ENCODE measurements at regions not wholly inside any gene's neighbourhood (a gene's known extent, or its start where the extent isn't known, plus 50 kb on each side); places are given as distances from the start of the nearest gene placed in this dataset.
"Not testable (repeated sequence)": the region's sequence is repeated elsewhere in the genome, so short reads cannot be mapped to it uniquely, and the experiment has no call there.

DNA sequence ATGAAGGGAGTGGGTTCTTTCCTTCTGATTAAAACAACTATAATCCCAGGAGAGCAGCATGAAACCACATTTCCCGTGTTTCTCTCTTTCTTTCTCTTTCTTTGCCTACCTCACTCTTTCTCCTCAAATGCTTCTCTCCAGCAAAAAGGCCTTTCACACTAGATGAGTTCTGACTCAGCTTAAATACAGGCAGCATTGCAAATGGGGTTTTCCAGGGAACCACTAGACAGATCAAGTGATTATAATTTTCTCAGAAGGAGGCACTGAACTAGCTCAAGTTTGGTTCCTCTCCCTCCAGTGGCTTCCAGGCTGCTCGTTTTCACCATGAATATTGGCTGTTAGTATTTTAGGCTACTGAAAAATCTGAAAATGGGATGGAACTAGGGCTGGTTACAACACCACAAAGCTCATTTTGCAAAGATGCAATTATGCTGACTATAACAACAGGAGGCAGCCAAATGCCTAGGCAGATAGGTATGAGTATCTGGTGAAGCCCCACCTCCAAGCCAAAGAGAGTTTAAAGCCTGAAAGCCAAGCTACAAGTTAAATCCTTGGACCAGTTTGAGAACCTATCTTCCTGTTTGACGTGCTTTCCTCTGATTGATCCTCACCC lies 260.0 kb downstream of the MMUT start:
- DNase-seq, result no peak
- Histone ChIP-seq H3K4me1 (ENCODE audit: control insufficient read depth, insufficient read depth, low read length) (no peaks in the 10 kb centered on the region), H3K27me3 (ENCODE audit: control insufficient read depth, insufficient read depth) (no peaks in the 10 kb centered on the region), H3K4me3 (ENCODE audit: low read length) (no peak overlapping the region), H3K27ac (ENCODE audit: low read length) (no peak overlapping the region), H3K9me3 (ENCODE audit: control insufficient read depth, low read length) (no peaks in the 10 kb centered on the region)
- ATAC-seq, result no peak
- 58% methylated on average over 3 of the region's 3 CpGs for WGBS
- intact Hi-C loops (cut with DNase I), result no loop called here

DNA sequence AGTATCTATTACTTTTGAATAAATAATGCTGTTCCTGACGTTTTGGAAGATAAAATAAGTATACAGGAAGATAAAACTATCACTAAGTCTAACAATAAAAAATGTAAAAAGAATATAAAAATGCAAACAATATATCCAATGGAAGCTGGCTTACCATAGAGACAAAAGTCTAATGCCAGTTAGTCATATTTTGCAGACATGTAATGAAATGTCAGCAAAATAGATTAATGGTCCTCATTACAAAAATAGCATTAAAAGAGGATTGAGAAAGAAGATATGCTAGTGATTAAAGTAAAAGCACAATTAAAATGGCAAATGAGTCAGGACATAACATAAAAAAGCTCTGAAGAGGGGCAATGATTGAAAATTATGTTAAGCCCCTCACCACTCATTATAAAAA lies 265.0 kb downstream of the MMUT start:
- intact Hi-C loops (cut with DNase I), result no loop called here
- WGBS, result 13% methylated on average over 1 of the region's 1 CpG

DNA sequence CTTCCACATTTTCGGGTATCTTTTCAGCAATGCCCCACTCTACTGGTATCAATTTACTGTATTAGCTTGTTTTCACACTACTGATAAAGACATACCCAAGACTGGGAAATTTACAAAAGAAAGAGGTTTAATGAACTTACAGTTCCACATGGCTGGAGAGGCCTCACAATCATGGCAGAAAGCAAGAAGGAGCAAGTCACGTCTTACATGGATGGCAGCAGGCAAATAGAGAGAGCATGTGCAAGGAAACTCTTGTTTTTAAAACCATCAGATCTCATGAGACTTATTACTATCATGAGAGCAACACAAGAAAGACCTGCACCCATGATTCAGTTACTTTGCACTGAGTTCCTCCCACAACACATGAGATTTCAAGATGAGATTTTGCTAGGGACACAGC lies 300.7 kb downstream of the MMUT start:
- H3K4me1 ChIP-seq (ENCODE audit: control insufficient read depth, insufficient read depth, low read length); ATAC-seq; H3K9me3 ChIP-seq (ENCODE audit: control insufficient read depth, low read length); DNase-seq; H3K27me3 ChIP-seq (ENCODE audit: control insufficient read depth, insufficient read depth); intact Hi-C loops (cut with DNase I); H3K4me3 ChIP-seq (ENCODE audit: low read length); H3K27ac ChIP-seq (ENCODE audit: low read length): not testable (repeated sequence)
- 69% methylated on average over 2 of the region's 2 CpGs for WGBS

More for the DNA sequence above, 265.0 kb downstream of the MMUT start:
- H3K9me3 ChIP-seq (ENCODE audit: control insufficient read depth, low read length), result no peaks in the 10 kb centered on the region
- no peak overlapping the region for H3K4me3 ChIP-seq (ENCODE audit: low read length)
- H3K27me3 ChIP-seq (ENCODE audit: control insufficient read depth, insufficient read depth), result no peaks in the 10 kb centered on the region
- no peak overlapping the region for H3K27ac ChIP-seq (ENCODE audit: low read length)
- no peak for DNase-seq
- ATAC-seq, result no peak
- H3K4me1 ChIP-seq (ENCODE audit: control insufficient read depth, insufficient read depth, low read length), result no peaks in the 10 kb centered on the region

DNA sequence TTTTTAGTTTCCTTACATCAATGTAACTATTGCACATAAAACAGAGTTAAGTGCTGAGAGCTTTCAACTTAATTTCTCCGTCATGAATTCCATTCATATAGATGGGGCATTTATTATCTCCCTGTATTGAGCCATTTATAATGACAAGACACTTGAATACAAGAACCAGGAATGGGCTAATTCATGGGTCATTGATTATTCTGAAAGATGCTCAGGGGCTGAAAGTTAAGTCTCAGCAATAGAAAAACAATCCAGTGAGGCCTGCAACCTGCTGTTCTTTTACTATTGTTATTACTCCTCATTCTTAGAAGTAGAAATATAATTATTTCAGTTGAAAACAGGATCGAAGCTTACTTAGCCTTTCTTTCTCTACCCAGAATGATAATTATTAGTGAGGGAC lies 307.7 kb downstream of the MMUT start:
- no peaks in the 10 kb centered on the region for H3K4me1 ChIP-seq (ENCODE audit: control insufficient read depth, insufficient read depth, low read length)

DNA sequence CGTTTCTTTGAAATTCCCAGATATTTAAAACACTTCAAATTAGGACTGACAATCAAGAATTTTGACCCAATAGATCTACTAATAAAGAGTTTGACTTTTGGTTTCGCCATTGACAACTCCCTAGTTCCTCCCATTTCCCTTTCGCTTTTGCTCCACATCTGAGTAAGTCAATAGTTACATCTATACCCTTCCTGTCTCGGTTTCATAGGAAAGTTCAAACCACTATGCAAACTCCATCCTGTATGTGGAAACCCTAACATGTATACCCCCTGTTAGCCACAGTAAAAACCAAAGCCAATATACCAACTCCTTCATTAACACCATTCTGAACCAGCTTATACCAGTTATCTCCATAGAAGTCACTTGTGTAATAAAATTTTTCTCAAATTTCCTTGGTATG lies 311.1 kb downstream of the MMUT start:
- Histone ChIP-seq H3K27ac (ENCODE audit: low read length) (no peak overlapping the region), H3K4me1 (ENCODE audit: control insufficient read depth, insufficient read depth, low read length) (no peaks in the 10 kb centered on the region), H3K27me3 (ENCODE audit: control insufficient read depth, insufficient read depth) (no peaks in the 10 kb centered on the region), H3K4me3 (ENCODE audit: low read length) (no peak overlapping the region), H3K9me3 (ENCODE audit: control insufficient read depth, low read length) (no peaks in the 10 kb centered on the region)
- intact Hi-C loops (cut with DNase I), result no loop called here
- DNase-seq (no peak), ATAC-seq (no peak)
- WGBS, result 76% methylated on average over 4 of the region's 4 CpGs

More for the DNA sequence above, 307.7 kb downstream of the MMUT start:
- WGBS, result 75% methylated on average over 2 of the region's 2 CpGs
- Histone ChIP-seq H3K4me3 (ENCODE audit: low read length) (no peak overlapping the region), H3K9me3 (ENCODE audit: control insufficient read depth, low read length) (no peaks in the 10 kb centered on the region), H3K27me3 (ENCODE audit: control insufficient read depth, insufficient read depth) (no peaks in the 10 kb centered on the region), H3K27ac (ENCODE audit: low read length) (no peak overlapping the region)
- DNase-seq (no peak), ATAC-seq (no peak)
- intact Hi-C loops (cut with DNase I), result no loop called here

DNA sequence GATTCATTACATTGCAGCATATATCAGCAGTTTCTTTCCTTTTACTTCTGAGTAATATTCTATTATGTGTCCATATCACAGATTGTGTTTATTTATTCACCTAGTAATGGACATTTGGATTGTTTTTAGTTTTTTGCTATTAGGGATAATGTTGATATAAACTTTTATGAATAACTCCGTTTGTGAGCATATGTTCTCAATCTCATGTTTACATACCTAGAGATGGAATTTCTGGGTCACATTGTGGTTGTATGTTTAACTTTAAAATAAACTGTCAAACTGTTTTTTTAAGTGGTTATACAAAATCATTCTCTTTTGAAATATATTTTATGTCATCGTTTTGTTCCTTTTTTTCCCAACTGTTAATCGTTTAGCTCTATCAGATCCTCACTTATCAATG lies 311.6 kb downstream of the MMUT start:
- H3K27me3 ChIP-seq (ENCODE audit: control insufficient read depth, insufficient read depth), result no peaks in the 10 kb centered on the region
- 67% methylated on average over 3 of the region's 3 CpGs for WGBS
- ATAC-seq, result no peak
- H3K4me3 ChIP-seq (ENCODE audit: low read length), result no peak overlapping the region
- no peak overlapping the region for H3K27ac ChIP-seq (ENCODE audit: low read length)
- no peak for DNase-seq
- intact Hi-C loops (cut with DNase I), result no loop called here
- no peaks in the 10 kb centered on the region for H3K9me3 ChIP-seq (ENCODE audit: control insufficient read depth, low read length)
- H3K4me1 ChIP-seq (ENCODE audit: control insufficient read depth, insufficient read depth, low read length), result no peaks in the 10 kb centered on the region

DNA sequence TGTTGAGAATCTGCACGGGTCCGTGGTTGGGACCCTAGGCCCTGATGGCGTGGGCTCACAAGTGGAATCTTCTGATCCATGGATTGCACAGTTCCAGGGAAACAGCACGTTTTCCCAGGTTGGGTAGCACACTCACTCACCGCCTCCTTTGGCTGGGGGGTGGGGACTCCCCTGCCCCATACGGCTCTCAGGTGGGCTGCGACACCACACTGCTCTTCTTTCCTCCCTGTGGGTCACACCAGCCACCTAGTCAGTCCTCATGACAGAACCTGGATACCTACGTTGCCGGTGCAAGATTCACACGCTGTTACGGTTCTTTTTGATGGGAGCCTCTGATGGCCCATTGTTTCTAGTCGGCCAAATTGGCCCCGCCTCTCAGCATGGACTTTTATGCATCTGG lies 312.0 kb downstream of the MMUT start:
- Histone ChIP-seq H3K27ac (ENCODE audit: low read length) (no peak overlapping the region), H3K27me3 (ENCODE audit: control insufficient read depth, insufficient read depth) (no peaks in the 10 kb centered on the region), H3K4me3 (ENCODE audit: low read length) (no peak overlapping the region), H3K4me1 (ENCODE audit: control insufficient read depth, insufficient read depth, low read length) (no peaks in the 10 kb centered on the region), H3K9me3 (ENCODE audit: control insufficient read depth, low read length) (no peaks in the 10 kb centered on the region)
- intact Hi-C loops (cut with DNase I), result no loop called here
- DNase-seq (no peak), ATAC-seq (no peak)
- WGBS, result 84% methylated on average over 13 of the region's 13 CpGs

DNA sequence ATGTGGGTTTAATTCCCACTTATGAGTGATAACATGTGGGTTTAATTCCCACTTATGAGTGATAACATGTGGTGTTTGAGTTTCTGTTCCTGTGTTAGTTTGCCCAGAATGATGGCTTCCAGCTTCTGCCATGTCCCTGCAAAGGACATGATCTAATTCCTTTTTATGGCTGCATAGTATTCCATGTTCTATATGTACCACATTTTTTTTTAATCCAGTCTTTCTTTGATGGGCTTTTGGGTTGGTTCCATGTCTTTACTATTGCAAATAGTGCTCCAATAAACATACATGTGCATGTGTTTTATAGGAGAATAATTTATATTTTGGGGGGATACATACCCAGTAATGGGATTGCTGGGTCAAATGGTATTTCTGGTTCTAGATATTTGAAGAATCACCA lies 317.8 kb downstream of the MMUT start:
- no peaks in the 10 kb centered on the region for H3K27me3 ChIP-seq (ENCODE audit: control insufficient read depth, insufficient read depth)
- no peaks in the 10 kb centered on the region for H3K9me3 ChIP-seq (ENCODE audit: control insufficient read depth, low read length)
- no peak overlapping the region for H3K27ac ChIP-seq (ENCODE audit: low read length)
- no peak for DNase-seq
- ATAC-seq, result no peak
- H3K4me1 ChIP-seq (ENCODE audit: control insufficient read depth, insufficient read depth, low read length), result no peaks in the 10 kb centered on the region
- no peak overlapping the region for H3K4me3 ChIP-seq (ENCODE audit: low read length)
- intact Hi-C loops (cut with DNase I), result no loop called here

DNA sequence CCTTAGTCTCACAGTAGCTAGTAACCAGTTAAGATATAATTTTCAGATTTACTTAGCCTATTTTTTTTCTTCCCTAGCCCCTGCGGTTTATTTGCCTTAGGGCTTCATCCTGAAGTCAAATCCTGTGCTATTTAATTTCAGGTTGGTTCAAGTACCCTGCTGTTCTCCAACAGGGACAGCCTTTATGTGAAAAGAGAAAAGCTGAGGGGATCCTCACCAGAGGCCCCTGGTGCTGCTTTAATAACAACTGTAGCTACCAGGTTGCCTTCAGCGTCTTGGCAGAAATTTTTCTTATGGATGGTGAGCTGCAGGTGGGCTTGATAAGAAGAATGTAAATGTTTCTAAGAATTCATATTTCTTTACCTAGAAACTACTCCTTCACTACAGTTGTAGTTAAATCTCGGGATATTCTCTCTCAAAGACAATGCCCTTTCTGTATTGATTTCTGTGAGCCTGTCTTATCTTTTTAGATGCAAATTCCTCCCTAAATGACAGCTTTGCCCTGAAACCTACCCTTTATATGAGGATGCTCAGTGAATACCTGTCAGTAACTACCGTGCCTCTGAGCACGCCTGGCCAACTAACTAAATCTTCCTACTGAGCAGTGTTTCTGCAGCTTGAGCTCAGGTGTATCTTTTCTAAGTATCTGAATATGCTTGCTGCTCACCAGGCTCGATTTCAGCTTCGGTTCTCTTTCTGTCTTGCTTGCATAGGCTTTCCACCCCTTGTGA lies 320.5 kb downstream of the MMUT start:
- Histone ChIP-seq H3K27me3 (ENCODE audit: control insufficient read depth, insufficient read depth) (no peaks in the 10 kb centered on the region), H3K4me1 (ENCODE audit: control insufficient read depth, insufficient read depth, low read length) (no peaks in the 10 kb centered on the region), H3K4me3 (ENCODE audit: low read length) (no peak overlapping the region), H3K27ac (ENCODE audit: low read length) (no peak overlapping the region), H3K9me3 (ENCODE audit: control insufficient read depth, low read length) (no peaks in the 10 kb centered on the region)
- WGBS, result 33% methylated on average over 7 of the region's 7 CpGs
- ATAC-seq, result no peak
- DNase-seq, result no peak
- intact Hi-C loops (cut with DNase I), result no loop called here

DNA sequence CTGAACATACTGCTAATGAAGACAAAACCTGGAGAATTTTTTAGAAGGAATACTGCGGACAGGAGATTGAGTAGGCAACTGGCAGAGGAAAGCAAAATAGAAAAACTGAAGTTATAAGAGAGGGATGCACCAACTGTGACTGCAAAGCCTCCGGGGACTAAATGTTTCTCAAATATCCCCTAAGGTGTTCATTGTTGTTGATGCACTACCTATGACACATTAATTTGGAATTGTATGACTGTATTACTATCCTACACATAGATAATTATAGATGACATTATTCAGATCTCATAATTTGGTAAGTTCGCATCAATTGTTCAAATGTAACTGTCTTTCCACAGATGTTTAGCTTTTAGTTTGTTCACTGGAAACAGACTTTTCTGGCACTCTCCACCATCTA lies 341.1 kb downstream of the MMUT start:
- no peak for ATAC-seq
- 92% methylated on average over 3 of the region's 3 CpGs for WGBS
- no peak for DNase-seq
- Histone ChIP-seq H3K9me3 (ENCODE audit: control insufficient read depth, low read length) (no peaks in the 10 kb centered on the region), H3K4me1 (ENCODE audit: control insufficient read depth, insufficient read depth, low read length) (no peaks in the 10 kb centered on the region), H3K27me3 (ENCODE audit: control insufficient read depth, insufficient read depth) (no peaks in the 10 kb centered on the region), H3K27ac (ENCODE audit: low read length) (no peak overlapping the region), H3K4me3 (ENCODE audit: low read length) (no peak overlapping the region)
- intact Hi-C loops (cut with DNase I), result no loop called here

DNA sequence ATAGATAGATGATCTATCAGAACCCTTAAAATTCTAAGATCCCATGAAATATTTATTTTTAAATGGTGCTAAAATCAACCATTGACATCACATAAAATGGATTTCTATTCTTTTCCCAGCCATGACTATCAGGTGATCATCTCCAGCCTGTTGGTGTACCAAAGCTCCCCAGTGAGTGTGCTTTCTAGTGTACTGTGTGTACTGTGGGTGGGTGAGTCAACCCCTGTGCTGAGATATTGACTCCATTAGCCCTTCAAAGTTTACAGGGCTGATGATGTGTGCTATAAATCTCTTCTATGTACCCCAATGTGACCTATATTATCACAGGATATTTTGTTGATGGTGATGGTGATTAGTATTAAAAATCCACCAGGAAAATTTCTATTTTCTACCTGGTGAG lies 344.6 kb downstream of the MMUT start:
- ATAC-seq (no peak), DNase-seq (no peak)
- Histone ChIP-seq H3K27me3 (ENCODE audit: control insufficient read depth, insufficient read depth) (no peaks in the 10 kb centered on the region), H3K9me3 (ENCODE audit: control insufficient read depth, low read length) (no peaks in the 10 kb centered on the region), H3K4me1 (ENCODE audit: control insufficient read depth, insufficient read depth, low read length) (no peaks in the 10 kb centered on the region), H3K27ac (ENCODE audit: low read length) (no peak overlapping the region), H3K4me3 (ENCODE audit: low read length) (no peak overlapping the region)
- intact Hi-C loops (cut with DNase I), result no loop called here

DNA sequence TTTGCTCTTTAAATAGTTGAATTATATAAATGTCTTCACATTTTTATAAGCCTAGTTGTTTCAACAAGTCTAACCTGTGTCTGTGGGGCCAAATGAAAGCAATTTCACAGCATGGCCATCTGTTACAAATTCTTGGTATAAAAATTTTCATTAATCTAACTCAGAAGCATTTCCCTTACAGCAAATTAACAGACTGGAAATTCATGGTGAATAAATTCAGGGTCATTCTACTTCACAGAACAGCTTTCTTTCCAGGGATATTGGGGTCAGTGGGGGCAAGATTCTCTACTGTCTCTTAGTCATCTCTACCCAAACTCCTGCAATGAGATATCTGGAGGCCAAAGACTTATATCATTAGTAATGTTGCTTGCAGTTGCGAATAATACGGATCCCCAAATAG lies 352.1 kb downstream of the MMUT start:
- H3K9me3 ChIP-seq (ENCODE audit: control insufficient read depth, low read length), result no peaks in the 10 kb centered on the region
- intact Hi-C loops (cut with DNase I), result no loop called here
- no peak for DNase-seq
- ATAC-seq, result no peak
- no peaks in the 10 kb centered on the region for H3K4me1 ChIP-seq (ENCODE audit: control insufficient read depth, insufficient read depth, low read length)
- no peak overlapping the region for H3K4me3 ChIP-seq (ENCODE audit: low read length)
- WGBS, result 96% methylated on average over 2 of the region's 2 CpGs
- no peaks in the 10 kb centered on the region for H3K27me3 ChIP-seq (ENCODE audit: control insufficient read depth, insufficient read depth)
- H3K27ac ChIP-seq (ENCODE audit: low read length), result no peak overlapping the region

Measured in right cardiac atrium (tissue), 5 donors.